ENCODE measurements at regions not wholly inside any gene's neighbourhood (a gene's known extent, or its start where the extent isn't known, plus 50 kb on each side); places are given as distances from the start of the nearest gene placed in this dataset.

- H2BK12ac ChIP-seq (ENCODE audit: insufficient read length, low read depth, low read length), result no peak overlapping the region
Measured at GRCh38 chr5:117624201-117624600, 1049.6 kb upstream of the SEMA6A start.

More at GRCh38 chr5:117624201-117624600, 1049.6 kb upstream of the SEMA6A start:
- H3K4me3 Mint-ChIP-seq, result no peak overlapping the region
- Histone ChIP-seq H3T11ph (ENCODE audit: low read length) (no peak overlapping the region), H3K4ac (ENCODE audit: low read depth, low read length) (no peak overlapping the region), H2BK15ac (ENCODE audit: low read depth, low read length) (no peak overlapping the region), H3K9ac (ENCODE audit: extremely low read depth, insufficient read length, low read length) (no peak overlapping the region), H3K9me3 (ENCODE audit: control insufficient read depth, low read depth, low read length) (no peaks in the 10 kb centered on the region), H3K79me1 (ENCODE audit: insufficient read depth, low read depth, low read length, poor library complexity, severe bottlenecking) (no peaks in the 10 kb centered on the region), H3K56ac (ENCODE audit: insufficient read length, low read depth, low read length) (no peak overlapping the region), H2BK20ac (ENCODE audit: low read depth, low read length, poor library complexity, severe bottlenecking) (no peak overlapping the region), H3K23ac (ENCODE audit: insufficient read length, low read depth, low read length) (no peak overlapping the region), H4K91ac (ENCODE audit: insufficient read length, low read depth, low read length) (no peak overlapping the region), H4K5ac (ENCODE audit: insufficient read length, low read depth, low read length) (no peak overlapping the region), H2BK5ac (ENCODE audit: insufficient read length, low read length) (no peak overlapping the region), H3K18ac (ENCODE audit: insufficient read length, low read depth, low read length) (no peak overlapping the region), H3K4me1 (ENCODE audit: insufficient read depth, low read length) (no peaks in the 10 kb centered on the region), H3K27me3 (ENCODE audit: insufficient read depth, low read length) (no peaks in the 10 kb centered on the region), H2AK5ac (ENCODE audit: insufficient read length, low read length) (no peak overlapping the region), H4K20me1 (ENCODE audit: control insufficient read depth, insufficient read depth, insufficient read length) (no peaks in the 10 kb centered on the region), H3K27ac (ENCODE audit: insufficient read length, low read depth, low read length) (no peak overlapping the region), H2AFZ (ENCODE audit: low read length) (no peak overlapping the region), H3K79me2 (ENCODE audit: insufficient read depth, low read length) (no peaks in the 10 kb centered on the region), H3K14ac (ENCODE audit: insufficient read depth, low read length) (no peak overlapping the region), H4K8ac (replicated peaks; ENCODE audit: insufficient read length, low read depth, low read length) (no peak overlapping the region), H3K23me2 (ENCODE audit: insufficient read length, low read depth, low read length, poor library complexity, severe bottlenecking) (no peaks in the 10 kb centered on the region), H3K4me2 (ENCODE audit: insufficient read depth, insufficient read length, low read length) (no peak overlapping the region), H2BK120ac (ENCODE audit: low read depth, low read length, poor library complexity, severe bottlenecking) (no peak overlapping the region)
- no peaks in the 10 kb centered on the region; a peak in 1 of 4 replicates for H3K4me1 Mint-ChIP-seq
- H3K36me3 Mint-ChIP-seq (ENCODE audit: insufficient read depth in 1 of 3, low read depth in 3 of 3), result peaks cover 0 to 12% (median 3%) of the 10 kb centered on the region in 3 experiments; a peak in 4 of 7 replicates
- TF ChIP-seq CTCF (conservative IDR thresholded peaks at IDR 0.05), result no peak
- H3K9me3 Mint-ChIP-seq, result peaks cover 12 to 14% of the 10 kb centered on the region in 2 experiments; a peak in 4 of 5 replicates
- no peaks in the 10 kb centered on the region for H3K27me3 Mint-ChIP-seq (ENCODE audit: low read depth)
- no peak overlapping the region for H3K27ac Mint-ChIP-seq
- whole genome bisulfite sequencing (ENCODE audit: extremely low coverage, insufficient read length, low lambda C conversion rate), result no CpG with 5 or more reads among the region's 3 CpGs
- no peak for DNase-seq
